MM.1S (cell line): ENCODE measurements at regions not wholly inside any gene's neighbourhood (a gene's known extent, or its start where the extent isn't known, plus 50 kb on each side); places are given as distances from the start of the nearest gene placed in this dataset.

ENCODE experiments used
- EZH2 ChIP-seq: fragments of 300-600 bp; sonication (generic); optimal IDR thresholded peaks from 2 replicates; pipeline ENCODE3; 2017; ENCODE audit warnings: low read depth, mild to moderate bottlenecking, antibody characterized with exemption, low read length, mixed read lengths
- TF ChIP-seq, protein P1 (sequence below): fragments of 300-600 bp; sonication (generic); IDR thresholded peaks from 2 replicates; pipeline ENCODE4 v1.5.1; 2016; ENCODE audit warnings: antibody characterized with exemption, low read length, mixed read lengths

DNA sequence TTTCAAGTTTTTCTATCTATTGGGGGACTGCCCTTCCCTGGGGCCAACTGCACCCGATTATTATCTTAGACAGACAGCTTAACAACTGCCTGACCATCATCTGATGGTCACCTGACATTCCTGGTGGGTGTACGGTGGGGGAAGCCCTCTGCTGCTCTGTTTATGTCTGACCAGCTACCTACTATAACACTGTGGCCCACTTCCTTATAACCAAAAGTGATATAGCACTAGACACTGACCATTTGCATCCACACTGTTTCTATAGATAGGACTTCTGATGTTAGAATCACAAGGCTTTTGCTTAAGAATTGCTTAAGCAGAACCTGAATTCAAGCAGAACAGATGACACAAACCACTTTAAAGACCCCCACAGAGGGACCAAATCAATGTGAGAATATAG lies 110.5 kb upstream of the RAI14 start:
- TF ChIP-seq, protein P1, sequence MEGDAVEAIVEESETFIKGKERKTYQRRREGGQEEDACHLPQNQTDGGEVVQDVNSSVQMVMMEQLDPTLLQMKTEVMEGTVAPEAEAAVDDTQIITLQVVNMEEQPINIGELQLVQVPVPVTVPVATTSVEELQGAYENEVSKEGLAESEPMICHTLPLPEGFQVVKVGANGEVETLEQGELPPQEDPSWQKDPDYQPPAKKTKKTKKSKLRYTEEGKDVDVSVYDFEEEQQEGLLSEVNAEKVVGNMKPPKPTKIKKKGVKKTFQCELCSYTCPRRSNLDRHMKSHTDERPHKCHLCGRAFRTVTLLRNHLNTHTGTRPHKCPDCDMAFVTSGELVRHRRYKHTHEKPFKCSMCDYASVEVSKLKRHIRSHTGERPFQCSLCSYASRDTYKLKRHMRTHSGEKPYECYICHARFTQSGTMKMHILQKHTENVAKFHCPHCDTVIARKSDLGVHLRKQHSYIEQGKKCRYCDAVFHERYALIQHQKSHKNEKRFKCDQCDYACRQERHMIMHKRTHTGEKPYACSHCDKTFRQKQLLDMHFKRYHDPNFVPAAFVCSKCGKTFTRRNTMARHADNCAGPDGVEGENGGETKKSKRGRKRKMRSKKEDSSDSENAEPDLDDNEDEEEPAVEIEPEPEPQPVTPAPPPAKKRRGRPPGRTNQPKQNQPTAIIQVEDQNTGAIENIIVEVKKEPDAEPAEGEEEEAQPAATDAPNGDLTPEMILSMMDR = no peak
- TF ChIP-seq EZH2 = no peak
